C4-2B (cell line): ENCODE measurements at regions not wholly inside any gene's neighbourhood (a gene's known extent, or its start where the extent isn't known, plus 50 kb on each side); places are given as distances from the start of the nearest gene placed in this dataset.

Experiments
- ZFX ChIP-seq: fragments of 450-650 bp; IDR thresholded peaks from 2 replicates; pipeline ENCODE4 v1.6.1; 2017
- TF ChIP-seq, protein P1 (sequence below): fragments of 450-650 bp; conservative IDR thresholded peaks from 2 replicates; pipeline ENCODE4 v1.5.1; 2017; ENCODE audit warnings: mild to moderate bottlenecking

DNA sequence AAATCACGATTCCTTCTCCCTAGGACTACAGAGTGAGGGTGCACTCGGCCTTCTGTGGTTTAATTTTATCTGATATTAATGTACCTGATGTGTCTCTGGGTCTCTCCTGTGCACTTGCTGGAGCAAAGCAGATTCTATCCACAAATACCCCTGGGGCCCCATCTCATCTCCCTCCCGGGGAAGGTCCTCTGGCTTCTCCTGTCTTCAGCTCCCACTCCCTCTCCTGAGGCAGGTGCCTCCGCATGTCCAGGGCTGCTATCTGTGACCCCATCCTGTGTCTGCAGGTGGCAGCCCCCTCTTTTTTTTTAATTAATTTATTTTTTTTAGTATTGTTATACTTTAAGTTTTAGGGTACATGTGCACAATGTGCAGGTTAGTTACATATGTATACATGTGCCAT, 558.7 kb downstream of the BRD1 start:
- TF ChIP-seq, protein P1, sequence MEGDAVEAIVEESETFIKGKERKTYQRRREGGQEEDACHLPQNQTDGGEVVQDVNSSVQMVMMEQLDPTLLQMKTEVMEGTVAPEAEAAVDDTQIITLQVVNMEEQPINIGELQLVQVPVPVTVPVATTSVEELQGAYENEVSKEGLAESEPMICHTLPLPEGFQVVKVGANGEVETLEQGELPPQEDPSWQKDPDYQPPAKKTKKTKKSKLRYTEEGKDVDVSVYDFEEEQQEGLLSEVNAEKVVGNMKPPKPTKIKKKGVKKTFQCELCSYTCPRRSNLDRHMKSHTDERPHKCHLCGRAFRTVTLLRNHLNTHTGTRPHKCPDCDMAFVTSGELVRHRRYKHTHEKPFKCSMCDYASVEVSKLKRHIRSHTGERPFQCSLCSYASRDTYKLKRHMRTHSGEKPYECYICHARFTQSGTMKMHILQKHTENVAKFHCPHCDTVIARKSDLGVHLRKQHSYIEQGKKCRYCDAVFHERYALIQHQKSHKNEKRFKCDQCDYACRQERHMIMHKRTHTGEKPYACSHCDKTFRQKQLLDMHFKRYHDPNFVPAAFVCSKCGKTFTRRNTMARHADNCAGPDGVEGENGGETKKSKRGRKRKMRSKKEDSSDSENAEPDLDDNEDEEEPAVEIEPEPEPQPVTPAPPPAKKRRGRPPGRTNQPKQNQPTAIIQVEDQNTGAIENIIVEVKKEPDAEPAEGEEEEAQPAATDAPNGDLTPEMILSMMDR = no peak
- no peak for TF ChIP-seq ZFX
